GM12891 (cell line): ENCODE measurements at regions not wholly inside any gene's neighbourhood (a gene's known extent, or its start where the extent isn't known, plus 50 kb on each side); places are given as distances from the start of the nearest gene placed in this dataset.
"Not testable (repeated sequence)": the region's sequence is repeated elsewhere in the genome, so short reads cannot be mapped to it uniquely, and the experiment has no call there.

ENCODE experiments used
- DNase-seq: peaks from one replicate; pipeline ENCODE4 v3.0.0; 2011; ENCODE audit warnings: low spot score; ENCODE audit not compliant: insufficient read length
- FAIRE-seq: peaks from 2 replicates; lab custom pipeline; 2011; peaks lifted over from hg19 to GRCh38; lab: Jason Lieb, UNC
- PAX5 ChIP-seq: IDR thresholded peaks from 2 replicates; pipeline ENCODE4 v1.6.1; 2011; ENCODE audit warnings: low read length, moderate library complexity, mild to moderate bottlenecking; ENCODE audit not compliant: insufficient read depth, severe bottlenecking
- POLR2A ChIP-seq: IDR thresholded peaks from 2 replicates; pipeline ENCODE4 v1.6.1; 2011; ENCODE audit warnings: low read depth, low read length, control low read depth
- POLR2AphosphoS5 ChIP-seq: IDR thresholded peaks from 2 replicates; pipeline ENCODE4 v1.6.1; 2011; ENCODE audit warnings: low read depth, low read length, control low read depth
- POU2F2 ChIP-seq: IDR thresholded peaks from 2 replicates; pipeline ENCODE4 v1.6.1; 2011; ENCODE audit warnings: low read depth, mild to moderate bottlenecking, control low read depth, low read length, moderate library complexity
- SPI1 ChIP-seq: IDR thresholded peaks from 2 replicates; pipeline ENCODE4 v1.6.1; 2011; ENCODE audit warnings: low read depth, low read length, control low read depth
- TAF1 ChIP-seq: IDR thresholded peaks from 2 replicates; pipeline ENCODE4 v1.6.1; 2011; ENCODE audit warnings: low read depth, low read length, control low read depth

DNA sequence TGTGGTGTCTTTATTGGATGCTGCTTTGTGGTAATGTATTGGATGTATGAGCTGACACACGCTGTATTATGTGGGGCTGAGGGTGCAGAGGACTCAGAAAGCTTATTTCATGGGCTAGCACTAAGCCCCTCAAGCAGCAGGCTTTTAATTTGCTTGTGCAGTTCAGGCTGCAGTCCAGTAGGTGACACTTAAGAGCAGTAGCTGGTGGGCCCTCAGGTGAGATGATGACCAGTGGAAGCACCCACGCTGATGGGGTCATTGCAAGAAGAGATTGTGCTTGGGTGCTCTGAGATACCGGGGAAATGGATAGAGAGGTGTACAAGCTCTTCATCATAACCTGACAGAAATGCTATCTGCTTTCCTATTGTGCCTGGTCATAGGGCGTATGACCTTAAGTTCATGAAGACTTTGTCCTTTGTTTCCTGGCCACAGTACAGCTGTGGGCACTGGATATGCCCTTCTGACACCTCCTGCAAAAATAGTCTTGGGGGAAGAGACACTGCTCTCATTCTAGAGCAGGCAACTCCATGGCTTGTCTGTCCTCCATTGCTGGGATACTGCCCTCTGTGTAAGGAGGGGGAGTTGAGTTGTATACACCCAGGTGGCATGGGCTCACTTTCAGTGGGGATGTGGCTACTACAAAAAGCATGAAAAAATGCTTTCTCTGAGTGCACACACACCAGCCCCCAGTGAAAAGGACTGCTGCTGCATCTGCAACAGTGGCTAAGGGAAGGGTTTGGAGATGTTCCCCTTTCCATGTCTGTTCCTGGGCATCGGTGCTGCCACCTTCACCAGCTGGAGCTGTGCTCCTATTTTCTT is 205.7 kb upstream of the ZSWIM2 start:
- FAIRE-seq, result no peak
- DNase-seq, result no peak
- no peak for TF ChIP-seq TAF1
- no peak for TF ChIP-seq POLR2A
- TF ChIP-seq POU2F2, result no peak
- TF ChIP-seq PAX5, result no peak
- TF ChIP-seq POLR2AphosphoS5, result no peak
- no peak for TF ChIP-seq SPI1

DNA sequence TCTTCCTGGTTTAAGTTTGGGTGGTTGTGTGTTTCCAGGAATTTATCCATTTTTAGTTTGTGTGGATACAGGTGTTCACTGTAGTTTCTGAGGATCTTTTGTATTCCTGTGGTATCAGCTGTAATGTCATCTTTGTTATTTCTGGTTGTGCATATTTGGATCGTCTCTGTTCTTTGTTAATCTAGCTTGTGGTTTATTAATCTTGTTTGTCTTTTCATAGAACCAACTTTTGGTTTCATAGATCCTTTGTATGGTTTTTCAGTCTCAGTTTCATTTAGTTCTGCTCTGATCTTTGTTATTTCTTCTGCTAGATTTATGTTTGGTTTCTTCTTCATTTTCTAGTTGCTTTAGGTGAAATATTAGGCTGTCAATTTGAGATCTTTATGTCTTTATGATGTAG is 202.4 kb upstream of the ZSWIM2 start:
- FAIRE-seq (no peak), DNase-seq (no peak)
- TF ChIP-seq TAF1 (no peak), POLR2A (no peak), SPI1 (no peak), PAX5 (no peak), POU2F2 (no peak), POLR2AphosphoS5 (no peak)

DNA sequence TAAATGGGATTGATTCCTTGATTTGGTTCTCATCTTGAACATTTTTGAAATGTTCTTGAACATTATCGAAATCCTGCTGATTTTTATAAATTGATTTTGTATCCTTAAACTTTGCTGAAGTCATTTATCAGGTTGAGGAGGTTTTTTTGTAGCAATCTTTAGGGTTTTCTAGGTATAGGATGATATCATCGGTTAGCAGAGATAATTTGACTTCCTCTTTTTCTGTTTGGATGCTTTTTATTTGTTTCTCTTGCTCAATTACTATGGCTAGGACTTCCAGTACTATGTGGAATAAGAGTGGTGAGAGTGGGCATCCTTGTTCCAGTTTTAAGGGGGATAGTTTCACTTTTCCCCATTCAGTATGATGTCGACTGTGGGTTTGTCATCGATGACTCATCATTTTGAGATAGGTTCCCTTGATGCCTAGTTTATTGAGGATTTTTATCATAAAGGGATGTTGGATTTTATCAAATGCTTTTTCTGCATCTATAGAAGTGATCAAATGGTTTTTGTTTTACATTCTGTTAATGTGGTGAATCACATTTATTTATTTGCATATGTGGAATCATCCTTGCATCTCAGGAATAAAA is 201.5 kb upstream of the ZSWIM2 start:
- DNase-seq (no peak), FAIRE-seq (no peak)
- TF ChIP-seq PAX5 (no peak), SPI1 (peak; percentile 78; the same call in 1 of the 2 replicates)

GRCh38 chr2:187037310-187037709 is 188.3 kb upstream of the ZSWIM2 start:
- TF ChIP-seq TAF1 (no peak), POU2F2 (no peak), SPI1 (no peak), POLR2A (no peak), POLR2AphosphoS5 (no peak), PAX5 (no peak)
- FAIRE-seq, result no peak

DNA sequence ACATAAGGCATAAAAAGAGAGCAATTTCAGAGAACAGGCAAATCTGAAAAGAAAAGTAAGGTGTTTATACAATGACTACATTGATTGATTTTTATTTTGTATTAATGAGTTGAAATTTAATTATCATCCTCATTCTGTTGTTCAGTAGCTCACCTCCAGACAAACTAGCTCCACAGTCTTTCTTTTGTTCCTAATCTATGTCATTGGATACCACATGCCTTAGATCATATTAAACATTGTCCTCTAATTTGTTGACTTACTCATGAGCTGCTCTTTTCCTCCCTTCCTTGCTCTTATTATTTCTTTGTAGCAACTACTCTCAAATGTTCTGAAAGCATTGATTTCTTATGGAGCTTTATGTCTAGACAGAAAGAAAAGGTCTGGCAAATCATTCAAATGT is 185.5 kb upstream of the ZSWIM2 start:
- TF ChIP-seq POLR2AphosphoS5 (no peak), POU2F2 (no peak), TAF1 (no peak), SPI1 (no peak), PAX5 (no peak), POLR2A (no peak)
- FAIRE-seq (no peak), DNase-seq (no peak)

More at GRCh38 chr2:187037310-187037709, 188.3 kb upstream of the ZSWIM2 start:
- DNase-seq, result no peak

DNA sequence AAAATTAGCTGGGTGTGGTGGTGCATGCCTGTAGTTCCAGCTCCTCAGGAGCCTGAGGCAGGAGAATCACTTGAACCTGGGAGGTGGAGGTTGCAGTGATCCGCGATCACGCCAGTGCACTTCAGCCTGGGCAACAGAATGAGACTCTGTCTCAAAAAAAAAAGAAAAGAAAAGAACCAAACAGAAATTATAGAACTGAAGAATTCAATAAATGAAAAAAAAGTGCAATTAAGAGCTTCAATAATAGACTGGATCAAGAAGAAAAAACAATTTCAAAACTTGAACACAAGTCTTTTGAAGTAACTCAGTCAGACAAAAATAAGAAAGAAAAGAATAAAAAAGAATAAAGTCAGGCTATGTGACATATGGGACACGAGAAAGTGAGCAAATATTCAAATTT is 175.8 kb upstream of the ZSWIM2 start:
- TF ChIP-seq PAX5 (no peak), SPI1 (no peak), POU2F2 (no peak), POLR2A (no peak), TAF1 (no peak), POLR2AphosphoS5 (no peak)
- FAIRE-seq, result no peak
- DNase-seq, result no peak

- FAIRE-seq, DNase-seq: not testable (repeated sequence)
Measured at GRCh38 chr2:187023996-187024395, 175.0 kb upstream of the ZSWIM2 start.

DNA sequence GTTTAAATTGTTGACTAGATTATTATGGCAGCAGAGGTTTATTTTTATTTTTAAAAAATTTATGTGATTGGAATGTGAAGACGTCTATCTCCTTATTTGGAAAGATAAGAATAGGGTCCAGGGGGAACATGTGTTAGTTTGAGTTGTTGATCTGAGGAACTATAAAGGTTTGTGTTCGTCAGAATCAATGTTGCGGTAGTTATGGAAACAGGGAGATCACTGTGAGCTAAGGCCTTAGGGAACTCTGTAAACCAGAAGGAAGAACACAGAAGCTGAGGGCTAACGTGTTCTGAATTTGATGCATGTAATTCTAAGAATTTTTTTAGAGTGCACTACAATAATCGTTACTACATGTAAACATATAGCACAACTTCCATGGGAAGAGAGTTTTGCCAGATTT is 168.5 kb upstream of the ZSWIM2 start:
- TF ChIP-seq PAX5 (no peak), SPI1 (no peak), POLR2AphosphoS5 (no peak), POLR2A (no peak), POU2F2 (no peak), TAF1 (no peak)
- no peak for DNase-seq
- no peak for FAIRE-seq

GRCh38 chr2:187013058-187013457 is 164.1 kb upstream of the ZSWIM2 start:
- no peak for DNase-seq
- FAIRE-seq, result no peak
- TF ChIP-seq POLR2AphosphoS5, result no peak
- no peak for TF ChIP-seq TAF1
- no peak for TF ChIP-seq PAX5
- TF ChIP-seq POLR2A, result no peak
- TF ChIP-seq POU2F2, result no peak
- no peak for TF ChIP-seq SPI1

GRCh38 chr2:187011206-187011832 is 162.3 kb upstream of the ZSWIM2 start:
- FAIRE-seq, result no peak
- DNase-seq, result no peak
- no peak for TF ChIP-seq POLR2AphosphoS5
- TF ChIP-seq TAF1, result no peak
- no peak for TF ChIP-seq PAX5
- no peak for TF ChIP-seq SPI1
- TF ChIP-seq POU2F2, result no peak
- no peak for TF ChIP-seq POLR2A
